HAP-1 (cell line): ENCODE measurements at regions not wholly inside any gene's neighbourhood (a gene's known extent, or its start where the extent isn't known, plus 50 kb on each side); places are given as distances from the start of the nearest gene placed in this dataset.

Experiments used
- DNase-seq, 2 experiments: peaks; one replicate each; pipeline ENCODE4 v3.0.0-alpha.2; 2016 to 2020; ENCODE audit warnings: low spot score in 2 of 2
- H3K27me3 ChIP-seq: fragments of 250-450 bp; sonication (Bioruptor Pico); 2 replicates; pipeline ENCODE4 v1.5.1; 2020; ENCODE audit warnings: low read depth, mild to moderate bottlenecking, moderate library complexity
- H3K36me3 ChIP-seq: fragments of 250-450 bp; sonication (Bioruptor Pico); replicated peaks from 2 replicates; pipeline ENCODE4 v1.5.1; 2020; ENCODE audit warnings: mild to moderate bottlenecking
- H3K4me1 ChIP-seq: fragments of 250-450 bp; sonication (Bioruptor Pico); 2 replicates; pipeline ENCODE4 v1.5.1; 2020; ENCODE audit warnings: mild to moderate bottlenecking
- H3K4me3 ChIP-seq: fragments of 250-450 bp; sonication (Bioruptor Pico); 2 replicates; pipeline ENCODE4 v1.5.1; 2020; ENCODE audit warnings: mild to moderate bottlenecking, moderate library complexity
- H3K9me3 ChIP-seq: fragments of 250-450 bp; sonication (Bioruptor Pico); 2 replicates; pipeline ENCODE4 v1.5.1; 2020; ENCODE audit warnings: mild to moderate bottlenecking, moderate library complexity
- in situ Hi-C: fragments of 300-500 bp; cut with MboI; formaldehyde crosslinking; loops from 3 replicates; pipeline ENCODE4 v1.14.3; 2020; ENCODE audit warnings: low sequenced_read_pairs, inconsistent platforms, mixed read lengths

GRCh38 chr11:21931436-21932101 lies 261.3 kb upstream of the ANO5 start:
- Histone ChIP-seq H3K9me3 (no peaks in the 10 kb centered on the region), H3K4me3 (no peak overlapping the region), H3K36me3 (no peaks in the 10 kb centered on the region), H3K4me1 (no peaks in the 10 kb centered on the region), H3K27me3 (no peaks in the 10 kb centered on the region)
- in situ Hi-C loops = no loop called here
- no peak for DNase-seq

DNA sequence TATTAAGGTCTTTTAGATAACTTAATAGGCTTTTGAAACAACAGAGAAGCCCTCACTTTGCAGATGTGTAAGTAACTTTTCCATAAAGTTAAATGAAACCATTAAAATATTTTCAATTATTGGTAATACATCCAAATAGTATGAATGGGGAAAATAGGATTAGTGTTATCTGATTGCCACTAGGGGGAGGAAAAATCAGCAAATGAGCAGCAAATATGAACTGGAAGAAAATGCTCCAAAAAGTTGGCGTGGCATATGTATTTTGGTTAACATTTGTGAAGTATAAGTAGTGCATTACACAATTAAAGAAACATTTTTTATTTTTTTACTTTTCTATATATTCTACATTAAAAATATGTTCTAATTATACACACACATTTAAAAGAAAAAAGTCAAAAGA lies 259.8 kb upstream of the ANO5 start:
- Histone ChIP-seq H3K27me3 (no peaks in the 10 kb centered on the region), H3K4me1 (no peaks in the 10 kb centered on the region), H3K4me3 (no peak overlapping the region), H3K36me3 (no peaks in the 10 kb centered on the region), H3K9me3 (no peaks in the 10 kb centered on the region)
- no peak for DNase-seq
- in situ Hi-C loops = no loop called here

DNA sequence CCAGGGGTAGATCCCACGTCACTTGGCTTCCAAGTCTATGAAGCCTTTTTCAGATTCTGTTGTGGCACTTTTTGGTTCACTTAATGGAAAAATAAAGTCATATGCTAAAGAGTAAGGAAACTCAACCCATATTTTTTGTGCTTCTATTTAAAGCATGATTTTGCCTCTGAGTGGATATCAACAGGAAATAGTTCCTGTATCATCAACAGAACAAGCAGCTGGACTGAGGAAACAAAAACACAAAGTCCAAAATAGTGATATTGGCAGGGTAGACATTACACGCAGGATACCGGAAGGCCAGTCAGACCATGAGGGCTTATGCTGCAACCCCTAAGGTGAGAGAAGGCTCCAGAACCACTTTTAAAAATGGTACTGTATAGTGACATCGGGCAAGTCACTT lies 248.3 kb upstream of the ANO5 start:
- in situ Hi-C loops = no loop called here
- no peaks in the 10 kb centered on the region for H3K27me3 ChIP-seq
- no peaks in the 10 kb centered on the region for H3K9me3 ChIP-seq

GRCh38 chr11:21948876-21949275 lies 244.0 kb upstream of the ANO5 start:
- Histone ChIP-seq H3K4me1 (no peaks in the 10 kb centered on the region), H3K9me3 (no peaks in the 10 kb centered on the region), H3K4me3 (no peak overlapping the region), H3K36me3 (no peaks in the 10 kb centered on the region), H3K27me3 (no peaks in the 10 kb centered on the region)
- no peak for DNase-seq
- in situ Hi-C loops = no loop called here

More for the DNA sequence above, 248.3 kb upstream of the ANO5 start:
- Histone ChIP-seq H3K36me3 (no peaks in the 10 kb centered on the region), H3K4me3 (no peak overlapping the region), H3K4me1 (no peaks in the 10 kb centered on the region)
- DNase-seq = no peak

- Histone ChIP-seq H3K4me3 (no peak overlapping the region), H3K27me3 (no peaks in the 10 kb centered on the region), H3K4me1 (no peaks in the 10 kb centered on the region), H3K9me3 (no peaks in the 10 kb centered on the region), H3K36me3 (no peaks in the 10 kb centered on the region)
- no peak for DNase-seq
- in situ Hi-C loops = no loop called here
Measured at GRCh38 chr11:21949763-21950413, 243.0 kb upstream of the ANO5 start.

- Histone ChIP-seq H3K36me3 (no peaks in the 10 kb centered on the region), H3K27me3 (no peaks in the 10 kb centered on the region), H3K4me3 (no peak overlapping the region), H3K9me3 (no peaks in the 10 kb centered on the region), H3K4me1 (no peaks in the 10 kb centered on the region)
- DNase-seq = no peak
- in situ Hi-C loops = no loop called here
Measured at GRCh38 chr11:21963013-21963412, 229.9 kb upstream of the ANO5 start.

GRCh38 chr11:21965221-21965620 lies 227.7 kb upstream of the ANO5 start:
- in situ Hi-C loops = no loop called here
- Histone ChIP-seq H3K4me1 (no peaks in the 10 kb centered on the region), H3K4me3 (no peak overlapping the region), H3K9me3 (no peaks in the 10 kb centered on the region), H3K27me3 (no peaks in the 10 kb centered on the region), H3K36me3 (no peaks in the 10 kb centered on the region)
- DNase-seq = no peak

GRCh38 chr11:21968702-21969101 lies 224.2 kb upstream of the ANO5 start:
- H3K36me3 ChIP-seq = no peaks in the 10 kb centered on the region
- H3K27me3 ChIP-seq = no peaks in the 10 kb centered on the region
- H3K4me3 ChIP-seq = no peak overlapping the region
- H3K9me3 ChIP-seq = no peaks in the 10 kb centered on the region
- in situ Hi-C loops = no loop called here
- DNase-seq = no peak
- H3K4me1 ChIP-seq = no peaks in the 10 kb centered on the region

DNA sequence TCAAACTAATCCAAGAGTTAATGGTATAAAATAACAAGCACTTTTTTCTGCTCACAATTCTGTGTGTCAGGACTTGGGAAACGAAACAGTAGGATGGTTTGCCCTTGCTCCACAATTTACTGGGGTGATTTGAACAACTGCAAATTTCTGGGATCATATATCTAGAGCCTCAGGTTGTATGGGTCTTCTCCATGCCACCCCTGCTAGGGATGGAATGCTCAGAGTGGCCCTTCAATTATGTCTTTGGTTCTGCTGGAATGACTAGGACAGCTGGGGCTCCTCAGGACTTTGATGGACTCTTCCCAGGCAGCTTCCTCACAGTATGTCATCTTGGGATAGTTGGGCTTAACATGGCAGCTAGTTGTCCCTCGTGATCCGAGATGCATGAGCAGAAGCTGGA lies 223.0 kb upstream of the ANO5 start:
- no peaks in the 10 kb centered on the region for H3K4me1 ChIP-seq
- in situ Hi-C loops = no loop called here
- H3K4me3 ChIP-seq = no peak overlapping the region
- no peaks in the 10 kb centered on the region for H3K27me3 ChIP-seq
- H3K36me3 ChIP-seq = no peaks in the 10 kb centered on the region
- no peak for DNase-seq
- H3K9me3 ChIP-seq = no peaks in the 10 kb centered on the region

- H3K4me3 ChIP-seq = no peak overlapping the region
- DNase-seq = no peak
- in situ Hi-C loops = no loop called here
- H3K4me1 ChIP-seq = no peaks in the 10 kb centered on the region
- H3K36me3 ChIP-seq = no peaks in the 10 kb centered on the region
- no peaks in the 10 kb centered on the region for H3K27me3 ChIP-seq
- no peaks in the 10 kb centered on the region for H3K9me3 ChIP-seq
Measured at GRCh38 chr11:21975242-21975641, 217.6 kb upstream of the ANO5 start.

GRCh38 chr11:21976210-21976609 lies 216.7 kb upstream of the ANO5 start:
- DNase-seq = no peak
- no peaks in the 10 kb centered on the region for H3K9me3 ChIP-seq
- no peak overlapping the region for H3K4me3 ChIP-seq
- H3K27me3 ChIP-seq = no peaks in the 10 kb centered on the region
- H3K4me1 ChIP-seq = no peaks in the 10 kb centered on the region
- no peaks in the 10 kb centered on the region for H3K36me3 ChIP-seq
- in situ Hi-C loops = no loop called here

DNA sequence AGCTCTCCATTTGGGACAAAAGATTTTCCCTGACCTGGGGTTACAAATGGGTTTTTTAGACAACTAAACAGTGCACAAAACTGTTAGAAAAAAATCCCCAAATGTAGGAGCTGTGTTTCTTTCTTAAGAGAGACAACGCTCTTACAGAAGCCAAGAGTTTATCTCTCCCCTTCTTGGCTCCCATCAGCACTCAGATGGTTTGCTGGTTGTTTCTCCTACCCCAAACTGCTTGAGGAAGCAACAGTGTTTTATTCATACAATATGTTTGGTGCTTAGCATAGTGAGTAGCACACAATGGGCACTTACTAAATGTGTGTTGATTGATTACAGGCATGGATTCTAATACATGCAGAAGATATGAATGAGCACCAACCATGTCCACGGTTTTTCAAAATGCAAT lies 209.5 kb upstream of the ANO5 start:
- H3K4me3 ChIP-seq = no peak overlapping the region
- in situ Hi-C loops = no loop called here
- H3K36me3 ChIP-seq = no peaks in the 10 kb centered on the region
- H3K9me3 ChIP-seq = no peaks in the 10 kb centered on the region
- DNase-seq = no peak
- 0 out of 2 replicates have a peak, but pooled peaks cover 2% of the 10 kb centered on the region for H3K27me3 ChIP-seq
- H3K4me1 ChIP-seq = no peaks in the 10 kb centered on the region

- H3K27me3 ChIP-seq = 0 out of 2 replicates have a peak, but pooled peaks cover 2% of the 10 kb centered on the region
- H3K4me1 ChIP-seq = no peaks in the 10 kb centered on the region
- no peaks in the 10 kb centered on the region for H3K36me3 ChIP-seq
- no peak for DNase-seq
- no peak overlapping the region for H3K4me3 ChIP-seq
- in situ Hi-C loops = no loop called here
- H3K9me3 ChIP-seq = no peaks in the 10 kb centered on the region
Measured at GRCh38 chr11:21986361-21986760, 206.5 kb upstream of the ANO5 start.

GRCh38 chr11:21987261-21987660 lies 205.6 kb upstream of the ANO5 start:
- Histone ChIP-seq H3K27me3 (0 out of 2 replicates have a peak, but pooled peaks cover 2% of the 10 kb centered on the region), H3K36me3 (no peaks in the 10 kb centered on the region), H3K4me3 (no peak overlapping the region), H3K4me1 (no peaks in the 10 kb centered on the region), H3K9me3 (no peaks in the 10 kb centered on the region)
- in situ Hi-C loops = no loop called here
- DNase-seq = no peak
